ENCODE measurements at regions not wholly inside any gene's neighbourhood (a gene's known extent, or its start where the extent isn't known, plus 50 kb on each side); places are given as distances from the start of the nearest gene placed in this dataset.
"Not testable (repeated sequence)": the region's sequence is repeated elsewhere in the genome, so short reads cannot be mapped to it uniquely, and the experiment has no call there.

DNA sequence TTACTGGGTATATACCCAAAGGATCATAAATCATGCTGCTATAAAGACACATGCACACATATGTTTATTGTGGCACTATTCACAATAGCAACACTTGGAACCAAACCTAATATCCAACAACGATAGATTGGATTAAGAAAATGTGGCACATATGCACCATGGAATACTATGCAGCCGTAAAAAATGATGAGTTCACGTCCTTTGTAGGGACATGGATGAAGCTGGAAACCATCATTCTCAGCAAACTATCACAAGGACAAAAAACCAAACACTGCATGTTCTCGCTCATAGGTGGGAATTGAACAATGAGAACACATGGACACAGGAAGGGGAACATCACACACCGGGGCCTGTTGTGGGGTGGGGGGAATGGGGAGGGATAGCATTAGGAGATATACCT is 744.0 kb downstream of the SH3BGRL start:
- H3K4me3 ChIP-seq (ENCODE audit: low read length in 2 of 2); H3K27me3 ChIP-seq (ENCODE audit: control insufficient read depth in 1 of 2, insufficient read depth in 2 of 2, low read length in 1 of 2); H3K27ac ChIP-seq (ENCODE audit: low read depth in 1 of 2, low read length in 2 of 2); ATAC-seq (ENCODE audit: low FRiP score); intact Hi-C loops (cut with DNase I); H3K9me3 ChIP-seq (ENCODE audit: control insufficient read depth, low read length); DNase-seq; H3K4me1 ChIP-seq (ENCODE audit: control insufficient read depth in 1 of 2, insufficient read depth in 2 of 2, low read length in 2 of 2); H3K36me3 ChIP-seq (ENCODE audit: control insufficient read depth in 1 of 2, insufficient read depth in 2 of 2, low read length in 1 of 2): not testable (repeated sequence)
- 76 to 89% methylated on average over 5 of the region's 5 CpGs for WGBS, 2 donors

DNA sequence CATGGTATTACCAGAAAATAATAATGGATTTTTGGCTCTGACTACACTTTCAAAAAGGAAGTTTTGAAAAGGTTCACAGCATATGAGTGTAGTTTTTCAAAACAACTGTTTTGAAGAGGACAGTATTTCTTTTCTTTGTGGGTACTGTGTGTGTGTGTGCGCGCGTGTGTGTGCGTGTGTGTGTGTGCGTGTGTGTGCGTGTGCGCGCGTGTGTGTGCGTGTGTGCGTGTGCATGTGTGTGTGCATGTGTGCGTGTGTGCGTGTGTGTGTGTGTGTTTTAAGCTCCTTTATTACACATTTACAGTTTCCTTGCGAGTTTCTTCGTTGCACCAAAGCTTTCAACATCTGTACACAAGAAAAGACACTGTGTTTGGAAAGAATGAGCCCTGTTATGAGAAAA is 755.4 kb downstream of the SH3BGRL start:
- no peaks in the 10 kb centered on the region for H3K27me3 ChIP-seq (ENCODE audit: control insufficient read depth in 1 of 2, insufficient read depth in 2 of 2, low read length in 1 of 2)
- no peak overlapping the region for H3K4me3 ChIP-seq (ENCODE audit: low read length in 2 of 2)
- 71 to 80% methylated on average over 15 of the region's 15 CpGs for WGBS, 2 donors
- DNase-seq (no peak), ATAC-seq (ENCODE audit: low FRiP score) (no peak)
- no peak overlapping the region for H3K27ac ChIP-seq (ENCODE audit: low read depth in 1 of 2, low read length in 2 of 2)
- intact Hi-C loops (cut with DNase I) = no loop called here
- H3K36me3 ChIP-seq (ENCODE audit: control insufficient read depth in 1 of 2, insufficient read depth in 2 of 2, low read length in 1 of 2) = no peaks in the 10 kb centered on the region
- no peaks in the 10 kb centered on the region for H3K9me3 ChIP-seq (ENCODE audit: control insufficient read depth, low read length)
- no peaks in the 10 kb centered on the region for H3K4me1 ChIP-seq (ENCODE audit: control insufficient read depth in 1 of 2, insufficient read depth in 2 of 2, low read length in 2 of 2)

DNA sequence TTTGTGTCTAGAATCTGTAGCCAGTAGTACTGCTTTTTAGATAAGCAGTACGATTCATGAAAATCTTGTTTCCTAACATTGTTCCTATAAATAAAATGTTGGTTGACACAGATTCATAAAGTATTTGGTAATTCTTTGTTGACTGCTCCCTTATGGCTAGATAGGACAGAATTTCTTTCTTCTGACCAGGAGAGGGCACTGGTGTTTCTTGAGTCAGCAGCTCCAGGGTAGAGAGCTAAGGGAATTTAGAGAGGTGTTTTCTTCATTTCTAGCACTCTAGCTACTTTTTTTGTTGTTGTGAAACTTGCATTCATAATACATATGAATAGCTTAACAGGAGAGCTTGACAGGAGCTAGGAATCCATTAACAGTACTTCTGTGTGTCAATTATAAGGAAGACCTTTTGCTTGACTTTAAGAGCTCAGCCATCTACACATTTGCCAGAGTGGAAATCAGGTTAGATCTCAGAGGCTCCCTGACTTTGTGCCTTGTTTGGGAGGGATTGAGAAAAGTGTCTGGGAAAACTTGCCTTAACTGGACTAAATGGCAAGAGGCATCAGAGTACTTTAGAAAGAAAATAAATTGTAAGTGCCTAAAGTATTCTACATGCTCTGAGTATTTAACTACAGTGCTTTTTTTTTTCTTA is 756.1 kb downstream of the SH3BGRL start:
- Histone ChIP-seq H3K9me3 (ENCODE audit: control insufficient read depth, low read length) (no peaks in the 10 kb centered on the region), H3K27me3 (ENCODE audit: control insufficient read depth in 1 of 2, insufficient read depth in 2 of 2, low read length in 1 of 2) (no peaks in the 10 kb centered on the region), H3K27ac (ENCODE audit: low read depth in 1 of 2, low read length in 2 of 2) (no peak overlapping the region), H3K36me3 (ENCODE audit: control insufficient read depth in 1 of 2, insufficient read depth in 2 of 2, low read length in 1 of 2) (no peaks in the 10 kb centered on the region), H3K4me1 (ENCODE audit: control insufficient read depth in 1 of 2, insufficient read depth in 2 of 2, low read length in 2 of 2) (no peaks in the 10 kb centered on the region), H3K4me3 (ENCODE audit: low read length in 2 of 2) (no peak overlapping the region)
- intact Hi-C loops (cut with DNase I) = no loop called here
- WGBS, 2 donors = 3 to 7% methylated on average over 1 of the region's 1 CpG
- DNase-seq (no peak), ATAC-seq (ENCODE audit: low FRiP score) (no peak)

DNA sequence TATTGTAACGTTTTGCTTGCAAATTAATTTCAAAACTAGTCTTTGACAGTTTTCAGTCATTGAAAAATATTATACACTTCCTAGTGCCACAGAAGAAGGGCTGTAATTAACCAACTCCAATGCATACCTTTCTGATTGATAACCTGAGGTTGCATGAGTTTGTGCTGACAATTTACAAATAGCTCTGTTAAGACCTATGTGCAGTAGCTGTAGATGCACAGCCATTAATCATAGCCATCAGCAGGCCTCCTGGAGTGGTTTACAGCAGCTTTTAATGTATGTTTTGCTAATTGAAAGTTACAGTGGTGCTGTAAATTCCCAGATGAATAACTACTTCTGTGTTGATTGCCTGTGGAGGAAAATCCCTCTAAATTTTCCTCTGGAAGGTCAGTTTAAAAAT is 758.1 kb downstream of the SH3BGRL start:
- H3K36me3 ChIP-seq (ENCODE audit: control insufficient read depth in 1 of 2, insufficient read depth in 2 of 2, low read length in 1 of 2) = no peaks in the 10 kb centered on the region
- DNase-seq (no peak), ATAC-seq (ENCODE audit: low FRiP score) (no peak)
- no peaks in the 10 kb centered on the region for H3K9me3 ChIP-seq (ENCODE audit: control insufficient read depth, low read length)
- intact Hi-C loops (cut with DNase I) = no loop called here
- no peaks in the 10 kb centered on the region for H3K27me3 ChIP-seq (ENCODE audit: control insufficient read depth in 1 of 2, insufficient read depth in 2 of 2, low read length in 1 of 2)
- H3K4me1 ChIP-seq (ENCODE audit: control insufficient read depth in 1 of 2, insufficient read depth in 2 of 2, low read length in 2 of 2) = no peaks in the 10 kb centered on the region
- H3K27ac ChIP-seq (ENCODE audit: low read depth in 1 of 2, low read length in 2 of 2) = no peak overlapping the region
- 11 to 24% methylated on average over 1 of the region's 1 CpG for WGBS, 2 donors
- no peak overlapping the region for H3K4me3 ChIP-seq (ENCODE audit: low read length in 2 of 2)

DNA sequence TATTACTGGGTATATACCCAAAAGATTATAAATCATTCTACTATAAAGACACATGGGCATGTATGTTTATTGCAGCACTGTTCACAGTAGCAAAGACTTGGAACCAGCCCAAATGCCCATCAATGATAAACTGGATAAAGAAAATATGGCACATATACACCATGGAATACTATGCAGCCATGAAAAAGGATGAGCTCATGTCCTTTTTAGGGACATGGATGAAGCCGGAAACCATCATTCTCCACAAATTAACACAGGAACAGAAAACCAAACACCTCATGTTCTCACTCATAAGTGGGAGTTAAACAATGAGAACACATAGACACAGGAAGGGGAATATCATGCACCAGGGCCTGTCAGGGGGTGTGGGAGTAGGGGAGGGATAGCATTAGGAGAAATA is 772.5 kb downstream of the SH3BGRL start:
- H3K4me1 ChIP-seq (ENCODE audit: control insufficient read depth in 1 of 2, insufficient read depth in 2 of 2, low read length in 2 of 2); H3K27me3 ChIP-seq (ENCODE audit: control insufficient read depth in 1 of 2, insufficient read depth in 2 of 2, low read length in 1 of 2); H3K27ac ChIP-seq (ENCODE audit: low read depth in 1 of 2, low read length in 2 of 2); intact Hi-C loops (cut with DNase I); H3K36me3 ChIP-seq (ENCODE audit: control insufficient read depth in 1 of 2, insufficient read depth in 2 of 2, low read length in 1 of 2); ATAC-seq (ENCODE audit: low FRiP score); H3K4me3 ChIP-seq (ENCODE audit: low read length in 2 of 2); DNase-seq; H3K9me3 ChIP-seq (ENCODE audit: control insufficient read depth, low read length): not testable (repeated sequence)
- 93 to 95% methylated on average over 1 of the region's 1 CpG for WGBS, 2 donors

DNA sequence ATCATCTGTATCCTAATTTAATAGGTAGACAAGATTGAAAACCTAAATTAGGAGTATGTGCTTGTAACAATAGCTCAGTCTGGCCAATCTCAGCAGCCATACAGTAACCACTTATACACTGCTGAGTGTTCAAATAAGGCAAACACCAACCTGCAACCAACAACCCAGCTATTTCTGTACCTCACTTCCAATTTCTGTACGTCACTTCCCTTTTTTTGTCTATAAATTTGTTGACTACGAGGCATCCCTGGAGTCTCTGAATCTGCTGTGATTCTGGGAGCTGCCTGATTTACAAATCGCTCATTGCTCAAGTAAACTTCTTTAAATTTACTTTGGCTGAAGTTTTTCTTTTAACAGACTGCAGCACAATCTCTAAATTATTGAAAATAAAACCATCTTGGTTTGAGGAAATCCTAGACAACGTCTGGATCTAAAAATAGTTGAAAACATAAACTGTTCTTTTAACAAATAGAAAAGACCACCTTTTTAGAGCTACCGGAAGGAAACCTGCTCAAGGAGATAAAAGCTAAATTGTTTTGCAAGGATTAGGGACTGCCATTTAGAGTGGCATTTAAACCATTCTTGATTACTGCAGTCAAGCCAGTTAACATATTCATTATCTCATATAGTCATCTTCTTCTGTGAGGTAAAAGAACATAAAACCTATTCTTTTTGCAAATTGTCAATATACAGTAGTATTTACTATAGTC is 778.1 kb downstream of the SH3BGRL start:
- ATAC-seq (ENCODE audit: low FRiP score) = no peak
- 53 to 63% methylated on average over 5 of the region's 5 CpGs for WGBS, 2 donors

DNA sequence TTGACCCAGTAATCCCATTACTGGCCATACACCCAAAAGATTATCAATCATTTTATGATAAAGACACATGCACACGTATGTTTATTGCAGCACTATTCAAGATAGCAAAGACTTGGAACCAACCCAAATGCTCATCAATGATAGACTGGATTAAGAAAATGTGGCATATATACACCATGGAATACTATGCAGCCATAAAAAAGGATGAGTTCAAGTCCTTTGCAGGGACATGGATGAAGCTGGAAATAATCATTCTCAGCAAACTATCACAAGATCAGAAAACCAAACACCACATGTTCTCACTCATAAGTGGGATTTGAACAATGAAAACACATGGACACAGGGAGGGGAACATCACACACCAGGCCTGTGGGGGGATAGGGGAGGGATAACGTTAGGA is 785.3 kb downstream of the SH3BGRL start:
- H3K27me3 ChIP-seq (ENCODE audit: control insufficient read depth in 1 of 2, insufficient read depth in 2 of 2, low read length in 1 of 2); intact Hi-C loops (cut with DNase I); H3K9me3 ChIP-seq (ENCODE audit: control insufficient read depth, low read length); H3K4me1 ChIP-seq (ENCODE audit: control insufficient read depth in 1 of 2, insufficient read depth in 2 of 2, low read length in 2 of 2); ATAC-seq (ENCODE audit: low FRiP score); H3K27ac ChIP-seq (ENCODE audit: low read depth in 1 of 2, low read length in 2 of 2); H3K36me3 ChIP-seq (ENCODE audit: control insufficient read depth in 1 of 2, insufficient read depth in 2 of 2, low read length in 1 of 2); DNase-seq; H3K4me3 ChIP-seq (ENCODE audit: low read length in 2 of 2): not testable (repeated sequence)
- 53 to 79% methylated on average over 2 of the region's 2 CpGs for WGBS, 2 donors

More for the DNA sequence above, 778.1 kb downstream of the SH3BGRL start:
- no peak for DNase-seq
- no peaks in the 10 kb centered on the region for H3K4me1 ChIP-seq (ENCODE audit: control insufficient read depth in 1 of 2, insufficient read depth in 2 of 2, low read length in 2 of 2)
- no peaks in the 10 kb centered on the region for H3K9me3 ChIP-seq (ENCODE audit: control insufficient read depth, low read length)
- H3K4me3 ChIP-seq (ENCODE audit: low read length in 2 of 2) = no peak overlapping the region
- no peaks in the 10 kb centered on the region for H3K27me3 ChIP-seq (ENCODE audit: control insufficient read depth in 1 of 2, insufficient read depth in 2 of 2, low read length in 1 of 2)
- H3K36me3 ChIP-seq (ENCODE audit: control insufficient read depth in 1 of 2, insufficient read depth in 2 of 2, low read length in 1 of 2) = no peaks in the 10 kb centered on the region
- no peak overlapping the region for H3K27ac ChIP-seq (ENCODE audit: low read depth in 1 of 2, low read length in 2 of 2)
- intact Hi-C loops (cut with DNase I) = no loop called here

DNA sequence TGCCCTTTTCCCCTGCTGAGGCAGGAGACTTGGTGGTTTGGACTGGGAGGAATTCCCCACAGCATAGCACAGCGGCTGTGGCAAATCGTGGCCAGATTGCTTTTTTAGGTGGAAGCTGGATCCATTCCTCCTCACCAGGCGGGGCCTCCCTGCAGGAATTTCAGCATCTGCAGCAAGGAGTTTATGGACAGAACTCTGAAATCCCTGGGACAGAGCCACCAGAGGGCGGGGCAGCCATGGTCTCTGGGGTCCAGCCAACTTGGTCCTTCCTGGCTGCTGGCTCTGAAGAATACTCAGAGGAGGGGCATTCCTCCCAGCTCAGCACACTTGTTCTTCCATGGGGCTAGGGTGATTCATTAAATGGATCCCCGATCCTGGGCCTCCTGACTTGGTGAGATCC is 794.3 kb downstream of the SH3BGRL start:
- H3K36me3 ChIP-seq (ENCODE audit: control insufficient read depth in 1 of 2, insufficient read depth in 2 of 2, low read length in 1 of 2) = no peaks in the 10 kb centered on the region
- H3K27me3 ChIP-seq (ENCODE audit: control insufficient read depth in 1 of 2, insufficient read depth in 2 of 2, low read length in 1 of 2) = no peaks in the 10 kb centered on the region
- H3K4me3 ChIP-seq (ENCODE audit: low read length in 2 of 2) = no peak overlapping the region
- H3K4me1 ChIP-seq (ENCODE audit: control insufficient read depth in 1 of 2, insufficient read depth in 2 of 2, low read length in 2 of 2) = no peaks in the 10 kb centered on the region
- no peaks in the 10 kb centered on the region for H3K9me3 ChIP-seq (ENCODE audit: control insufficient read depth, low read length)
- no peak overlapping the region for H3K27ac ChIP-seq (ENCODE audit: low read depth in 1 of 2, low read length in 2 of 2)
- peak; percentile 21 to 52 for DNase-seq
- ATAC-seq (ENCODE audit: low FRiP score) = no peak
- 78 to 80% methylated on average over 5 of the region's 5 CpGs for WGBS, 2 donors
- intact Hi-C loops (cut with DNase I) = no loop called here

DNA sequence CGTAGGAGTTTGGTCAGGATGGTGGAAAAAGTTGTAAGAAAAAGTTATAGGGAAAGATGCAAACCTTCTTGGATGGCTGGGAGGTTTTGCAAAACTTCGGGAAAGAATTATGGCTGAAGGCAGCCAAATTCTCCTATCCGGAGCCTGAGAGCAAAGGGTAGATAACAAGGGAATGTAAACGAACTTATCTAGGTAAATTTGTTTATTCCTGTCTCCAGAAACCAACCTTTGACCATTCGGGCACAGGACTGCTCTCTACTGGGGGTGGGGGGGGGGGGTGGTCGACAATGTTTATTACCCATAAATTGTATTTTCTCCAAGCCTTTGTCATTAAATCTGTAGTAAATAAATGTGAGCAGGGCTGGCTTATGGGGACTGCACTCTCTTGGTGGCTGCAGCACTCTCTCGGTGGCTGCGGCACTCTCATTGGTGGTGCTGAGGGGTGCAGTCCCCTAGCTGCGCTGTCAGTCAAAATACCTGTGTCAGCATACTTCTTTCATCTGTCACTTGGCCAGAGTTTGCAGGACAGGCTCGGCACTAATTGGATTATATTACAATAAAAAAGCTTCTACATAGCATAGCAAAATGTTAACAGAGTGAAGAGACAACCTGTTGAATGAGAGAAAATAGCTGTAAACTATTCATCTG is 827.8 kb downstream of the SH3BGRL start:
- H3K4me1 ChIP-seq (ENCODE audit: control insufficient read depth in 1 of 2, insufficient read depth in 2 of 2, low read length in 2 of 2) = no peaks in the 10 kb centered on the region
- DNase-seq = no peak
- H3K27me3 ChIP-seq (ENCODE audit: control insufficient read depth in 1 of 2, insufficient read depth in 2 of 2, low read length in 1 of 2) = no peaks in the 10 kb centered on the region
- WGBS, 2 donors = 68 to 73% methylated on average over 10 of the region's 10 CpGs
- ATAC-seq (ENCODE audit: low FRiP score) = no peak
- no peak overlapping the region for H3K4me3 ChIP-seq (ENCODE audit: low read length in 2 of 2)
- no peak overlapping the region for H3K27ac ChIP-seq (ENCODE audit: low read depth in 1 of 2, low read length in 2 of 2)
- H3K36me3 ChIP-seq (ENCODE audit: control insufficient read depth in 1 of 2, insufficient read depth in 2 of 2, low read length in 1 of 2) = no peaks in the 10 kb centered on the region
- H3K9me3 ChIP-seq (ENCODE audit: control insufficient read depth, low read length) = no peaks in the 10 kb centered on the region
- intact Hi-C loops (cut with DNase I) = no loop called here
